ENCODE measurements at regions not wholly inside any gene's neighbourhood (a gene's known extent, or its start where the extent isn't known, plus 50 kb on each side); places are given as distances from the start of the nearest gene placed in this dataset.
"Not testable (repeated sequence)": the region's sequence is repeated elsewhere in the genome, so short reads cannot be mapped to it uniquely, and the experiment has no call there.

- DNase-seq (ENCODE audit: low spot score), result not testable (repeated sequence)
Measured at GRCh38 chr21:25531538-25532250, 75.6 kb downstream of the MRPL39 start.

DNA sequence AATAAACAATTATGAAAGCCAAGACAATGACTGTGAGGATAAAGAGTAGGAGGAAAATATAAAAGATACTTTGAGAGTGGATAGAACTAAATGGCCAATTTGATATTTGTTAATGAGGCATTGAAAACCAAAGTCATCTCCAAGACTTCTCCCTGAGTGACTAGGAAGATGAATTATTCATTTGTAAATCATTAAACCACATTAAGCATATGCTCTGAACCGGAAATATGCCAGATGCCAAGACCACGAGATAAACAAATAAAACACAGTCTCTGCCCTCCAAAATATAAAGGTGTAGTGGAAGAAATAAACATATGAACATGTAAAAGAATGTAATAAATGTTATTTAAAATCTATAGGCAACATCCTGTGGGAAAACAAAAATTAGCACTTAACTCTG is 78.8 kb downstream of the MRPL39 start:
- DNase-seq (ENCODE audit: low spot score), result no peak

DNA sequence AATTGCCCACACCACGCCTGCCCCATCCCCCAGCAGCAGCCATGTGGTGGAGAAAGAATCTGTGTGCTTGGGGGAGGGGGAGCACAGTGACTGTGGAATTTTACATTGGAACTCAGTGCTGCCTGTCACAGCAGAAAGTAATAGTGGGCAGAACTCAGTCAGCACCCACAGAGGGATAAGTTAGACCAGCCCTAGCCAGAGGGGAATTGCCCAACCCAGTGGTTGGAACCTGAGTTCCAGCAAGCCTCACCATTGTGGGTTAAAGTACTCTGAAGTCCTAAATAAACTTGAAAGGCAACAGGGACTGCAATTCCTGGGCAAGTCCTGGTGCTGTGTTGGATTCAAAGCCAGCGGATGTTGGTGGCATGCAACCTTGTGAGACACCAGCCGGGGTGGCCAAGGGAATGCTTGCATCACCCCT is 88.8 kb downstream of the MRPL39 start:
- no peak for DNase-seq (ENCODE audit: low spot score)

DNA sequence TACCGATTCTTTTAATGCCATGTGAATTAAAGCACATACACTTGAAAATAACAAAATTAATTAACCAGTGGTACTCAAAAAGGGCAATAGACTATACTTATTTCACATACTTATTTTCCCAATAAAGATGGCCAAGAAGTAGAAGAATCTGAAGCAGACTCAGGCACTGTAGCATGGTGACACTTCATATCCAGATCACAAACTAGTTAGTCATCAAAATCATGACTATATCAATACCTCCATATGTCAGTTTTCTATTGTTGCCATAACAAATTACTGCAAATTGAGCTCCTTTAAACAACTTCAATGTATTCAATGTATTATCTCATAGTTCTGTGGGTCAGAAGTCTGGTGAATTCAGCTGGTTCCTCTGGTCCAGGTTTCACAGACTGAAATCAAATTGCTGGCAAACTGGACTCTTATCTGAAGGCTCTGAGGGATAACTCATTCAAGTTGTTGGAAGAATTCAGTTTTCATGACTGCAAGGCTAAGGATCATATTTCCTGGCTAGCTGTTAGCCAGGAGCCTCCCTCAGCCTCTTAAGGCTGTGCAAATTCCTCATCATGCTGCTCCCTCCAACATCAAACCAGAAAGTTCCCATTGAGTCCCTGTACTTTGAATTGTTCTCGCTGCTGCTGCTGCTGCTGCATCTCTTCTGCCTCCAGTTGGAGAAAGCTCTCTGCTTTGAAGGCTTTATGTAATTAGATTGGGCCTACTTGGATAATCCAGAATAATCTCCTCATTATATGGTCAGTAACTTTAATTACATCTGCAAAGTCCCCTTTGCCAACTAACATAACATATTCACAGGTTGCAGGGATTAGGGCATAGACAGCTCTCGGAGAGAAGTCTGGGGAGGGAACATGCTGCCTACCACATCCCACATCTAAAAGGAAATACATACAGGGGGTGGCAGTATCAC is 91.5 kb downstream of the MRPL39 start:
- DNase-seq (ENCODE audit: low spot score), result no peak

- DNase-seq (ENCODE audit: low spot score), result no peak
Measured at GRCh38 chr21:25513810-25514209, 93.5 kb downstream of the MRPL39 start.

DNA sequence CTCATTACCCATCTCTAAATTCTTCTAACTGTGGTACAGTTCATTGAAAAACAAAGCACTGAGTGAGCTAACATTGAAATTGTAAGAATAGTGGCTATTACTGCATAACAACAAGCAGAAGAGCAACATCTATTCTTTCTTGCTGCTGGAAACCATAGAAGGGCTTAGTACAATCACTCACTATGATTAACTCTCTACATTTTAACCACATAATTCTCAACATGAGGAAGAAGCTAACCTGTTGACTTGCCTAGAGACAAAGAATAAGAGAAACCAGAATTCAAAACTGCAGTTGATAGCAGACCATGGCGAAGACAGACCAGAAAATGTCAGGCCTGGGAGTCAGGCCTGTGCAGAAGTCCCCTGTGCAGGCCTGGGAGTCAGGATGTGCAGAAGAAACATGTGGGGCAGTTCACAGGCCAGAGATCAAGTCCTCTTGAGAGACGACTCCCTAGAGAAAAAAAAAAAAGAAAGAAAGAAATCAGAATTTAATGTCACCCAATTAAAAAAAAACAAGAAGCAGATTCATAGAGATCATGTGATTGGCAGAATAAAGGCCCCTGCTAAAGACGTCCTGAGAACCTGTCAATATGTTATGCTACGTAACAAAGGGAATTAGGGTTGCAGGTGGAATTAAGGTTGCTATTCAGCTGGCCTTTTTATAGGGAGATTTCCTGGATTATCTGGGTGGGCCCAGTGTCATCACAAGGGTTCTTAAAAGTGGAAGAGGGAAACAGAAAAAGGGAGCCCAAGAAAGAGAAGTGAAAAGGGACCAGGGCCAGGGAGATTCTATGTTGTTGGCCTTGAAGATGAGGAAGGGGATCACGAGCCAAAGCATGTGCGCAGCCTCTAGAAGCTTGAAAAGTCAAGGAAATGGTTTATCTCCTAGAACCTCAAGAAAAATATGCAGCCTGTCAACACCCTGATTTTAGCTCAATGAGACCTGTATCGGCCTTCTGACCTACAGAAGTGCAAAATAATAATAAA is 94.9 kb downstream of the MRPL39 start:
- no peak for DNase-seq (ENCODE audit: low spot score)

- no peak for DNase-seq (ENCODE audit: low spot score)
Measured at GRCh38 chr21:25509862-25510261, 97.4 kb downstream of the MRPL39 start.

DNA sequence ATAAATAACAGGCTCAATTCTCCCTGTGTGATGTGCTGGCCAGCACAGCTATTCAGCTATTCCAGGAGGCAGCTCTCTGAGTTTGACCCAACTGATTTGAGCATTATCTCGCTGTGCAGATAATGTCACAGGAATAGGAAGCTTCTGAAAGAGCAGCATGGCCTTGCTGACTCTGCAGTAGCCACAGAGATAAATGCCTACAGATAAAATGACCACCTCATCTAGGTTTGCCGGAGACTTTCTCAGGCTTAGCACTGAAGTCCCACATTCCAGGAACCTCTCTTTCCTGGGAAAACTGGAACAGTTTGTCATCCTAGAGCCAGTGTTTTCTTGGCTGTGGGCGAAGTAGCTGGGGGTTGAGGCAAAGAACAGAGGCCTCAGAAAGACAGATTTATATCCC is 98.9 kb downstream of the MRPL39 start:
- no peak for DNase-seq (ENCODE audit: low spot score)

GRCh38 chr21:25507522-25507921 is 99.8 kb downstream of the MRPL39 start:
- no peak for DNase-seq (ENCODE audit: low spot score)

GRCh38 chr21:25506887-25507286 is 100.4 kb downstream of the MRPL39 start:
- no peak for DNase-seq (ENCODE audit: low spot score)

DNA sequence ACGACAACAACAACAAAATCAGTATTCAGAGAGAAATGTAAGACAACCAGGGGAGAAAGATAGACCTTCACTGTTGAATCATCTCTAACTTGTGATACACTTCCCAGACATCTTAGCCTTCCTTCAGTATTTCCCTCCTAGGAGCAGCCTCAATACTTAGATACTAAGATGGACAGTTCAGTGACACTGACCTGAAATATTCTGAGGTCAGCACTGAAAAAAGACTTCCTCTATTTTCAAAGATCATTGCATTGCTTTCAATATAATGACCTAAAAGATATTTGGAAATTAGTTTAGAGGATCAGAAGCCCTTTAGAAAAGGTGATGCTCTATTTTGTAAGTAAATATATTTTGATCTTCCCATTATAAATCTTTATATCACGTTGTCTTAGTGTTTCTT is 101.0 kb downstream of the MRPL39 start:
- DNase-seq (ENCODE audit: low spot score), result no peak

DNA sequence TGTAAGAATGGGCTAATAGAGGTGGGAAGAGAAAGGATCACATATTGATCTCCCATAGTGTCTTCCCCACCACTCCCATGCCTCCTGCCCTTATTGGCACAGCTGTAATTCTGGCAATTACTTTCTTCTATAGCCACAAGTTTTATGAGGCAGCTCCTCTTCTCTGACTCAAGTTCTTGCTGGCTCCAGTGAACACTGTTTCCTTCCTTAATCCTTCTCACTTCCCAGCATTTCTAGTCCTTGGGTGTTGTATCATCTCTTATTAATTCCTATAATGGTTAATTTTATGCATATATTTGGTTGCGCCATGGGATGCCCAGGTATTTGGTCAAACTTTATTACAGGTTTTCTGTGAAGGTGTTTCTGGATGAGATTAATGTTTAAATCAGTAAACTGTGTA is 103.3 kb downstream of the MRPL39 start:
- no peak for DNase-seq (ENCODE audit: low spot score)

DNA sequence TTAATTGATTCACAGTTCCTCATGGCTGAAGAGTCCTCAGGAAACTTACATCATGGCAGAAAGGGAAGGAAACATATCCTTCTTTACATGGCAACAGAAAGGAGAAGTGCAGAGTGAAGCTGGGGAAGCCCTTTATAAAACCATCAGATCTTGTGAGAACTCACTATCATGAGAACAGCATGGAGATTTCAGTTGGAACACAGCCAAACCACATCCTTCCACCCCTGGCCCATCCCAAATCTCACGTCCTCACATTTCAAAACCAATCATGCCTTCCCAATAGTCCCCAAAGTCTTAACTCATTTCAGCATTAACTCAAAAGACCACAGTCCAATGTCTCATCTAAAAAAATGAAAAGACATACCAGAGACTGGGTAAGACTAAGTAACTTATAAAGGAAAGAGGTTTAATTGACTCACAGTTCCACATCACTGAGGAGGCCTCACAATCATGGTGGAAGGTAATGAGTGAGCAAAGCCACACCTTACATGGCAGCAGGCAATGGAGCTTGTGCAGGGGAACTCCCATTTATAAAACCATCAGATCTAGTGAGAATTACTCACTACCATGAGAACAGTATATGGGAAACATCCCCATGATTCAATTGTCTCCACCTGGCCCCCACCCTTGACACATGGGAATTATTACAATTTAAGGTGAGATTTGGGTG is 105.2 kb downstream of the MRPL39 start:
- no peak for DNase-seq (ENCODE audit: low spot score)

GRCh38 chr21:25501462-25501861 is 105.8 kb downstream of the MRPL39 start:
- no peak for DNase-seq (ENCODE audit: low spot score)

DNA sequence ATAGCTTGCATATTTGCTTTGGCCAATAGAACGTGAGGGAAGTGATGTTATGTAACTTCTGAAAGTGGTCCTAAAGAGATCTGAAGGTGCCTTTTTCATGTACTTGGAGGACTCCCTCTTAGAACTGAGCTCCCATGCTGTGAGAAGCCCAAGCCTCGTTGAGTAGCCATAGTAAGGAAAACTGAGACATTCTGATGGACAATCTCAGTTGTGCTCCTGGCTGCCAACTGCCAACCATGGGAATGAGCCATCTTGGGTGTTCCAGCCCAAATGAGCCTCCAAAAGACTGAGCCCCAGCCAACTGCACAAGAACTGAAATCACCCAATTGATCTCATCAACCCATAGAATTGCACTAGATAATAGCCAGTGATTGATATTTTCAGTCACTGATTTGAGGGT is 106.7 kb downstream of the MRPL39 start:
- no peak for DNase-seq (ENCODE audit: low spot score)

- no peak for DNase-seq (ENCODE audit: low spot score)
Measured at GRCh38 chr21:25496825-25497482, 110.3 kb downstream of the MRPL39 start.

DNA sequence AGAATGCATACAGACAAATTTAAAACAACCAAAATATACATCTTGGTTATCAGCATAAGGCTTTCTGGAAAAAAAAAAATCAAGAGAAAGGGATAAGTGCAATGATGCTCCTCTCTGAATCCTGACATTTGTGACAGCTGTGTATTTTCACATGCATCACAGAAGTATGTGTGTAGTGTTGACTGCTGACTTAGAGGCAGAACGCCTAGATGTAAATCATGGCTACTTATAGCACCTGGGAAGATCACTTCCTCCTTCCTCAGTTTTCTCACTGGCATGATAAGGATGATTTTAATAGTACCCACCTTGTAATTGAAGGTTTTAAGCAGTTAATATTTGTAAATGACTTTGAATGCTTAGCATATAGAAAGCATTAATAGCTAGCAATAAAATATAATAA is 112.5 kb downstream of the MRPL39 start:
- DNase-seq (ENCODE audit: low spot score), result no peak

- DNase-seq (ENCODE audit: low spot score), result no peak
Measured at GRCh38 chr21:25493722-25494121, 113.6 kb downstream of the MRPL39 start.

GRCh38 chr21:25491267-25491666 is 116.0 kb downstream of the MRPL39 start:
- no peak for DNase-seq (ENCODE audit: low spot score)

DNA sequence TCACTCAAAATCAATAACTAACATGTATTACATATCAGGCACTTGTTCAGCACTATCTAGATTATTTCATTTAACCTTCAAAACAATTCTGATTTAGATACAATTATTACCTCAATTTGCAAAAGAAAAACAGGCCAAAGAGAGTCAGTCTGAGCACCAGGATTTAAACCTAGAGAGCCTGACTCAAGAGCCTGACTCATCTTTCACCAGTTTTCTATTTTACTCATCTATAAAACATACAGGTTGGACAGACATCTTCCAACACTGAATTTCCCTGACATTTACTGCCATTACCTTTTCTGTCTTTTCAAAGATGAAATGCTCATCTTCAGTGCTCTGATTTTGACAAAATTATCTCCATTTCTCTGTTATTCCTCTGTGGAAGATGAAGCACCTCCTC is 116.5 kb downstream of the MRPL39 start:
- no peak for DNase-seq (ENCODE audit: low spot score)
